Activated CD4-positive, alpha-beta memory T cell treated with anti-CD3 and anti-CD28 coated beads, Interleukin-2, amount 10 ng/mL, durations not matched to agents 7 days and 5 days (primary cell): ENCODE measurements at regions not wholly inside any gene's neighbourhood (a gene's known extent, or its start where the extent isn't known, plus 50 kb on each side); places are given as distances from the start of the nearest gene placed in this dataset.

Experiments used
- CTCF ChIA-PET: fragments of 350-600 bp; sonication (Branson Sonifier 250); formaldehyde crosslinking; loops from one replicate; lab custom pipeline; 2021; ENCODE audit warnings: antibody characterized with exemption, inconsistent platforms; lab: Charles Lee
- POLR2A ChIA-PET: fragments of 350-600 bp; sonication (Branson Sonifier 250); formaldehyde crosslinking; loops from one replicate; lab custom pipeline; 2021; ENCODE audit warnings: antibody characterized with exemption; lab: Charles Lee
- DNase-seq: peaks from one replicate; pipeline ENCODE4 v3.0.0-alpha.2; 2020
- H3K27ac Mint-ChIP-seq: one replicate; pipeline ENCODE4 v1.8.0; 2021; ENCODE audit warnings: mild to moderate bottlenecking, mixed read lengths
- H3K27me3 Mint-ChIP-seq: one replicate; pipeline ENCODE4 v1.8.0; 2021; ENCODE audit warnings: mixed read lengths
- H3K36me3 Mint-ChIP-seq: one replicate; pipeline ENCODE4 v1.8.0; 2021; ENCODE audit warnings: low read depth, mixed read lengths
- H3K4me1 Mint-ChIP-seq: one replicate; pipeline ENCODE4 v1.8.0; 2021; ENCODE audit warnings: mixed read lengths
- H3K4me3 Mint-ChIP-seq: one replicate; pipeline ENCODE4 v1.8.0; 2021; ENCODE audit warnings: mild to moderate bottlenecking, mixed read lengths
- H3K9me3 Mint-ChIP-seq: one replicate; pipeline ENCODE4 v1.8.0; 2021; ENCODE audit warnings: mixed read lengths

DNA sequence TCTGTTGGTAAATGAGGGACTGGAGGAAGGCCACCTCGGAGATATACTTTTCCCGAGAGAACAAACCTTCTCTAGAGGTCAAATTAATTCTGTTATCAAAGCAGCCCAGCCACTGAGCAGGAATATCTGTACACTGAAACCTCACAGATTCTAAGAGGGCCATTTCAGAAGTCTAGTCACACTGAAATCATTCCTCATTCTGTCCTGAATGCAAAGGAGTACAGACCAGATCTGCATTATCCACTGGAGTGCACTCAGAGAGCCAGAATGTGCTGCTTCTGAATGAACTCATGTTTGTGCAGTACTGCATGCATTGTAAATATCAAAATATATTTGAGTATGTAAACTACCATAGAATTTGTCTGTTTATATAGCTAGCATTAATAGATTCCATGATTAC, 278.3 kb upstream of the FSTL5 start:
- Mint-ChIP-seq H3K4me3 (no peak overlapping the region), H3K4me1 (no peaks in the 10 kb centered on the region), H3K9me3 (no peaks in the 10 kb centered on the region), H3K27ac (no peak overlapping the region), H3K36me3 (no peaks in the 10 kb centered on the region), H3K27me3 (no peaks in the 10 kb centered on the region)
- CTCF ChIA-PET: no interaction called here
- no peak for DNase-seq
- POLR2A ChIA-PET: no interaction called here

DNA sequence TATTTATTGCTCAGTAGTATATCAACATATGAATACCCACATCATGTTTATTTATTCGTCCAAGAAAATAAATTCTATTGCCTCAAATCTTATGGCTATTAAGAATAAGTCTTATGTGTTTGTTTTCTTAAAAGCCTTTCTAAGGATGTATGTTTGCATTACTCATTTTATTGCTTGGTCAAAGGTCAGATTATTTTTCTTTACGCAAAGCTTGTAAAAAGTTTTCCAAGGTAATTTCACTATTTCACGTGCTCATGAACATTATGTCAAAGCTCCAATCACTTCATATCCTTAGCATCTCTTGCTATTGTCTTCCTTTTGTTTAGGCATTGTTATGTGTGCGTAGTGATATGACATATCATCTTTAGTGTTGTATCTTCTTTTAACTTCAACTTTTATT, 258.5 kb upstream of the FSTL5 start:
- no peak overlapping the region for H3K27ac Mint-ChIP-seq
- no peak overlapping the region for H3K4me3 Mint-ChIP-seq
- H3K9me3 Mint-ChIP-seq: peaks cover 4% of the 10 kb centered on the region
- CTCF ChIA-PET: no interaction called here
- H3K27me3 Mint-ChIP-seq: no peaks in the 10 kb centered on the region
- POLR2A ChIA-PET: no interaction called here
- DNase-seq: no peak
- no peaks in the 10 kb centered on the region for H3K4me1 Mint-ChIP-seq
- no peaks in the 10 kb centered on the region for H3K36me3 Mint-ChIP-seq

DNA sequence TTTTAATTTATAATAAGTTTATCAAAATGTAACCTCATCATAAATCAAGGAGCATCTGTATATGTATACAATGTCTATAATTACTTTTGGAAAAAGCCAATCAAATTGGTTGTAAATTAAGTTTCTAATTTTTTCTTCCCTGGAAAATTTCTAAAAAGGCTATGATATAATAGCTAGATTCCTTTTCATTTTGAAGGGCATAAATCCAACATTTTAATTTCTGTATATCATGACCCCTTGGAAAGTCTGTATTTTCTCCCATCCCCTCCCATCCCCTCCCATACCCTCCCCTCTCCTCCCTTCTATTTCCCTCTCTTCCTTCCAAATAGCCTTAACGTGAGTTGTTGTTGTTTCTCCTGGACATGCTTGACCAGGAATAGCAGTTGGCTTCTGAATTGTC, 247.1 kb upstream of the FSTL5 start:
- H3K36me3 Mint-ChIP-seq: no peaks in the 10 kb centered on the region
- no peak overlapping the region for H3K4me3 Mint-ChIP-seq
- H3K27me3 Mint-ChIP-seq: no peaks in the 10 kb centered on the region
- H3K4me1 Mint-ChIP-seq: no peaks in the 10 kb centered on the region
- no peak for DNase-seq
- H3K9me3 Mint-ChIP-seq: no peaks in the 10 kb centered on the region
- CTCF ChIA-PET: no interaction called here
- H3K27ac Mint-ChIP-seq: no peak overlapping the region
- POLR2A ChIA-PET: no interaction called here

DNA sequence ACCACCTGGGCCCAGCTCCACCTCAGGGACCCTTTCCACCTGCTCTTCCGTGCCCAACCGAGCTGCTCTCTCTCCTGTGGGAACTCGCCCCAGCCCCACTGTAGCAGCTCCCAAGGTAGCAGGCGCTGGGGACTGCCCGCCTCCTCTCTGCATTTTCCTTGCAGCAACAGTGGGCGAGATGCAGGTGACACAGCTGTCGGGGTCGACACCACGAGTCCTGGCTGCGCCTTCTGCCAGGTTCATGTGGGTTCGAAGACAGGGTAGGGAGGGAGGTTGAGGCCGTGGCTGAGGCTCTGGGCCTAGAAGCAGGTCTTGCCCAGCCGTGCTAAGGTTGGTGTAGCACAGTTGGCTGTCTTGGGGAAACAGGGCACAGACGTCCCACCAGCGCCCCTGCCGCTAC, 245.2 kb upstream of the FSTL5 start:
- CTCF ChIA-PET: no interaction called here
- no peaks in the 10 kb centered on the region for H3K36me3 Mint-ChIP-seq
- H3K9me3 Mint-ChIP-seq: no peaks in the 10 kb centered on the region
- H3K27ac Mint-ChIP-seq: no peak overlapping the region
- POLR2A ChIA-PET: no interaction called here
- no peak for DNase-seq
- H3K4me1 Mint-ChIP-seq: no peaks in the 10 kb centered on the region
- H3K4me3 Mint-ChIP-seq: no peak overlapping the region
- H3K27me3 Mint-ChIP-seq: no peaks in the 10 kb centered on the region

DNA sequence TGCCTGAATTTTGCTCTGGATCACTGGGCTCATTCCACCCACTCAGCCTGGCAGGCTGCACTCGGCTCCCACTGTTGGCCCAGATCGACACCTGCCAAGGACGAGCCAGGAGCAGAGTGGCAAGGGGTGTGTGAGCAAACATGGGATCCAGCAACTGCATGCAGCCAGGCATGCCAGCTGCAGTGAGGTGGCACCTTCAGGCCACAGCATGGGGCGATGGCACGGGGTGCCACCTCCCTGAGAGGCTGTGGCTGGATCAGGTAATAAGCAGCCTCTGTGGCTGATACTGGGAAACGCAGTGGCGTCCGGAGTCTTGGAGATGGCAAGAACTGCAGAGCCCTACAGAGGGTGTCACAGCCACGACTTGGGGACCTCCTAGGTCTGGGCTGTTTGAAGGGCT, 244.5 kb upstream of the FSTL5 start:
- H3K4me3 Mint-ChIP-seq: no peak overlapping the region

DNA sequence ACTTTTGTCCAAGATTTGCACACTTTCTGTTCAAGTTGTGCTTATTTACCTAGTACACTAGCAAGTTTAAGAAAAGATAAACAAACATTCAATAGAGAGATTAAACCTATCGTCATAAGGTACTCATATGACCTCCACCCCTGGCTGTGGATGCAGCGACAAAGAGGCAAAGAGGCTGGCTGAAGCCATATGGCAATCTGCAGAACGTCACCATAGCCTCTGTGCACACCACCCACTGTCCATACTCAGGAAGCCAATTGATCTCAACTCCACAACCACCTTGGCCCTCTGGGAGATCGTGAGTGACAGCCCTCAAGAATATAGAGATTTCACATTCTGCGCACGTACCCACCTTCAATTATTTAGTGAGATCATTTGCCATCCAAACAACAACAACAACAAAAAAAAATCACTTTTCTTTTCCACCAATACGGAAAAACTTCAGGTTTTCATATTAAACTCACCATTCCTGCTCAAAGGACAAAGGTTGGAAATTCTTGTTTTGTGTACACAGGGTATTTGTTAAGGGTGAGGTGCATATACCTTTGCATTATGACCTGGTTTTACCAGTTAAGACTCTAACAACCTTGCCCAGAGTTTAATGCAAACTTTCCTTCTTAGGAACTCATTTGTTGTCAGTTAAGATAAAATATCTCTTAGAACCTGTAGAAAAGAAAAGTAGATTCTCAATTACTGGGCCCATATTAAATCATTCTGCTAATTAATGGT, 243.0 kb upstream of the FSTL5 start:
- H3K9me3 Mint-ChIP-seq: no peaks in the 10 kb centered on the region
- no peak for DNase-seq
- ChIA-PET POLR2A (no interaction called here), CTCF (no interaction called here)
- H3K27me3 Mint-ChIP-seq: no peaks in the 10 kb centered on the region
- no peaks in the 10 kb centered on the region for H3K36me3 Mint-ChIP-seq
- H3K27ac Mint-ChIP-seq: no peak overlapping the region
- no peak overlapping the region for H3K4me3 Mint-ChIP-seq
- no peaks in the 10 kb centered on the region for H3K4me1 Mint-ChIP-seq

More for the DNA sequence above, 244.5 kb upstream of the FSTL5 start:
- DNase-seq: no peak
- ChIA-PET POLR2A (no interaction called here), CTCF (no interaction called here)
- no peaks in the 10 kb centered on the region for H3K9me3 Mint-ChIP-seq
- no peak overlapping the region for H3K27ac Mint-ChIP-seq
- H3K4me1 Mint-ChIP-seq: no peaks in the 10 kb centered on the region
- no peaks in the 10 kb centered on the region for H3K27me3 Mint-ChIP-seq
- no peaks in the 10 kb centered on the region for H3K36me3 Mint-ChIP-seq

DNA sequence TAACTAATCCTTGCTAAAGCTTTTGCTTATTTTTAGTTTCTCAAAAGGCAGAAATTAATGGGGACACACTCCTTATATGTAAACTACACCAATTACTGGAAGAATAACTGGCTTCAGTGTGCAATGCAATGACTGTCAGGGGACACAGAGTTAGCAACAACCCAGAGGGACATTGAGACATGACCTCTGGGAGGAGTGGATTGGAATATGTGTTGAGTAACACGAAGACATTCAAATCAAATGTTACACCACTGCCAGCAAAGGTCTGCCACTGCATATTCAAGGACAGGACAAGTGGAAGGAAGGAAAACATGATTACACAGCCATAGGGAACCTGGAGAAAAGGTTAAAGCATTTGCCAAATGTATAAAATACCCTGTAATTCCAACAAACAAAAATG, 240.1 kb upstream of the FSTL5 start:
- no peaks in the 10 kb centered on the region for H3K36me3 Mint-ChIP-seq
- H3K4me3 Mint-ChIP-seq: no peak overlapping the region
- H3K9me3 Mint-ChIP-seq: no peaks in the 10 kb centered on the region
- H3K27me3 Mint-ChIP-seq: no peaks in the 10 kb centered on the region
- no peak overlapping the region for H3K27ac Mint-ChIP-seq
- H3K4me1 Mint-ChIP-seq: no peaks in the 10 kb centered on the region
- DNase-seq: no peak
- POLR2A ChIA-PET: no interaction called here
- CTCF ChIA-PET: no interaction called here

DNA sequence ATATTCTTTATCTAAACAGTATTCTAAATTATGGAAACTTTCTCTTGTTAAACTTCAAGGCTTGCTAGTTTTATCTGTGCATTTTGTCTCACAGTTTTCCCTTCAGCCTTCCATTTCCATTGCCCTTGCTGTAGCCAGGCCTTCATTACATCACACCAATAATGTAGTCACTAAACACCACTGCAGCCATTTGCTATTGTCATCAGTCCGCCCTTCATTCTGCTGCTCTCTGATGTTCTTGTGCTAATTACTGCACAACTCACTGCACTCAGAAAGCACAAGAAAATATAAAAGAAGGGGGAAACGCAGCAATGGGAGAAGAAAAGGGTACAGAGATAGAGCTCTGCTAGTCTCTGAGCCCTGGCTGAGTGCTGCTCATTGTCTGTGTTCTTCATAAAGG, 239.6 kb upstream of the FSTL5 start:
- H3K4me1 Mint-ChIP-seq: no peaks in the 10 kb centered on the region
- POLR2A ChIA-PET: no interaction called here
- H3K36me3 Mint-ChIP-seq: no peaks in the 10 kb centered on the region
- DNase-seq: no peak
- CTCF ChIA-PET: no interaction called here
- no peaks in the 10 kb centered on the region for H3K27me3 Mint-ChIP-seq
- no peak overlapping the region for H3K4me3 Mint-ChIP-seq
- no peak overlapping the region for H3K27ac Mint-ChIP-seq
- no peaks in the 10 kb centered on the region for H3K9me3 Mint-ChIP-seq

DNA sequence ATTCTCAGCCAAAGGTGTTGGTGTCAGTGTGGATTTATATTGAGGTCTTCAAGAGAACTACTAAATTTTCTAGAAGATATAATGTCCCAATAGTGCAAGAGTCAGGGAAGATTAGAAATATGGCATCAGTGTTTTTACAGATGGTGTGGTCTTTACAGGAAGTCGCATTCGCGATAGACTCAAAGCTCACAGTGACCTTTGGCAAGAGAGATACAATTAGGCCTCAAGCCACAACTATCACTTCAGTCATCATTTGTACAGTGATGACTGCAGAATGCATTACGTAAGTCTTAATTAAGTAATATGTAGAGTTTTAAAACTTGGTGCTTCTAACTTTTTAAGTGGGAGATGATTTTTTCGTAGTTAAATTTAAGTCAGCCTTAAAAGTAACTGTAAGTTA, 237.2 kb upstream of the FSTL5 start:
- H3K4me3 Mint-ChIP-seq: no peak overlapping the region
- ChIA-PET CTCF (no interaction called here), POLR2A (no interaction called here)
- H3K27ac Mint-ChIP-seq: no peak overlapping the region
- H3K4me1 Mint-ChIP-seq: no peaks in the 10 kb centered on the region
- H3K9me3 Mint-ChIP-seq: no peaks in the 10 kb centered on the region
- DNase-seq: no peak
- no peaks in the 10 kb centered on the region for H3K27me3 Mint-ChIP-seq
- H3K36me3 Mint-ChIP-seq: no peaks in the 10 kb centered on the region

DNA sequence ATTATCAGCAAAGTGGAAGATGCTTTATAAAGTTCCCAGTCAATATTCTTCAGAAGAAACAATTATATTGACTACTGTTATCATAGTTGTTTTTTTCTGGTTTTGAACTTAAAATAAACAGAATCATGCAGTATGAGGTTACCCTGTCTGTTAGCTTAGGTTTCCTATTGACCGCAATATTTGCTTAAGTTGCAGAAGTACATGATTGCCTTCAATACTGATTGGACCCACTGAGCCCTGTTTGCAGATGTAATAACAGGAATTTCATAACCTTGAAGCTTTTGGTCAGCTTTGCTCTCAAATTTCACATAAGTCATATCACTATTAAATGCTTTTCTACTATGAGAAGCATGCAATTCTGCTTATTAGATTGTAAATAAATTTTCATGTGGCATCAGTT, 229.1 kb upstream of the FSTL5 start:
- H3K27ac Mint-ChIP-seq: no peak overlapping the region
- no peak for DNase-seq
- CTCF ChIA-PET: no interaction called here
- no peaks in the 10 kb centered on the region for H3K27me3 Mint-ChIP-seq
- H3K36me3 Mint-ChIP-seq: no peaks in the 10 kb centered on the region
- H3K4me3 Mint-ChIP-seq: no peak overlapping the region
- no peaks in the 10 kb centered on the region for H3K9me3 Mint-ChIP-seq
- H3K4me1 Mint-ChIP-seq: no peaks in the 10 kb centered on the region
- POLR2A ChIA-PET: no interaction called here

DNA sequence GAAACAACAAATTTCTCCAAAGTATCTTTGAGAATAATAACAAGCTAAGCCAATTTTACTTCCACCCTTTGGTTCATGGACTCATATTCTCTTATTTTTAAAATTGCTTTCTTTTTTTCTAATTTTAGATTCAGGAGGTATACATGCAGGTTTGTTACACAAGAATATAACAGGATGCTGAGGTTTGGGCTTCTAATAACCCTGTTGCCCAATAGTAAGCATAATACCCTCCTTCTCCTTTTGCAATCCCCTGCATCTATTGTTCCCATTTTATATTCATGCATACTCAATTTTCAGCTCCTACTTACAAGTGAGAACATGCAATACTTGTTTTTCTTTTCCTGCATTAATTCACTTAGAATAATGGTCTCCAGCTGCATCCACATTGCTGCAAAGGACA, 202.3 kb upstream of the FSTL5 start:
- H3K9me3 Mint-ChIP-seq: no peaks in the 10 kb centered on the region
- no peak for DNase-seq
- CTCF ChIA-PET: no interaction called here

DNA sequence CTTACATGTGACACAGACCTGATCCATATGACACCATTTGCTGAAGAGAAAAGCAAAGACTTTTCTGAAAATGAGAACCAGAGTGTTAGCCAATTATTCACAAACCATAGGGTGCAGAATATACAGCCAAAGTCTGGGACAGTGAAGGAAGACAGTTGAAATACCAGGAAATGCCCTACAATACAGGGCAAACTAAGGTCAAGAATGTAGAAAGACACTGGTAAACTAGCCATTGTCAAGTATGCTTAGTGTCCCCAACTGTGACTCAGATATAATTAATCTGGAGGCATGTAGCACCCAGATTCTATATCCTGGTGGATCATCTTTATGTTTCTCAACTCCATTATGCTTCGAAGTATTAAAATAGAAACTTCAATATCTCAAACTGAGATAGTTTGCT, 200.9 kb upstream of the FSTL5 start:
- Mint-ChIP-seq H3K4me1 (no peaks in the 10 kb centered on the region), H3K27ac (no peak overlapping the region), H3K36me3 (no peaks in the 10 kb centered on the region), H3K27me3 (no peaks in the 10 kb centered on the region), H3K9me3 (no peaks in the 10 kb centered on the region), H3K4me3 (no peak overlapping the region)
- POLR2A ChIA-PET: no interaction called here
- CTCF ChIA-PET: no interaction called here
- DNase-seq: no peak

More for the DNA sequence above, 202.3 kb upstream of the FSTL5 start:
- no peak overlapping the region for H3K27ac Mint-ChIP-seq
- no peaks in the 10 kb centered on the region for H3K4me1 Mint-ChIP-seq
- H3K4me3 Mint-ChIP-seq: no peak overlapping the region
- H3K27me3 Mint-ChIP-seq: no peaks in the 10 kb centered on the region
- no peaks in the 10 kb centered on the region for H3K36me3 Mint-ChIP-seq
- POLR2A ChIA-PET: no interaction called here

DNA sequence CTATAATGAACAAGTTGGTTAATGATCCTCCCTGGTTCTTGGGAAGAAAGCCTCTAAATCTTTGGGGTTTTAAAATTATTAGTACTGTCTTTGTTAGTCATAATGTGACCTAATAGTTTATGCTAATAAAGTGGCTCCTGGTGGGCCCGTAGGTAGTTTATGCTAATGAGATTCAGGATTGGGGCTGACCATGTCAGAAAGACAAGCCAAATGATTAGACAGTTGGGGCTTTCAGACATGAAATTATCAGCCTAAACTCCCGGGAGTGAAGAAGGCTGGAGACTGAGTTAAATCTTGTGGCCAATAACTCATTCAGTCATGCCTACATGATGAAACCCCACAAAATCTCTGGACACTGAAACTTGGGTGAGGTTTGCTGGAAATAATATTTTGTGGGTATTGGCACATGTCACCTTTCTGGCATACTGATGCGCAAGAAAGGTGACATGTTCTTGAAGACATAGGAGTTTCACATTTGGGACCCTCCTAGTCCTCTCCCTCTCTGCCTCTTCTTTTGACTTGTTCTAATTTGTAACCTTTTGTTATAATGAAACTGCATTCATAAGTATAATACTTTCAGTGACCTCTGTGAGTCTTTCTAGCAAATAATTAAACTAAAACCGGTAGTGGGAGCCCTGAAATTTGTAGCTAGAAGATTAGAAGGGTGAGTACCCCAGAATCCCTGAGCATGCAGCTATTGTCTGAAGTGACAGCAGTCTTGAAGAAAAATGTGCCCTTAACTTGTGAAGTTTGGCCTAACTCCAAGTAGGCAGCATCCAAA, 196.8 kb upstream of the FSTL5 start:
- no peaks in the 10 kb centered on the region for H3K4me1 Mint-ChIP-seq
- ChIA-PET POLR2A (no interaction called here), CTCF (no interaction called here)
- DNase-seq: no peak
- no peak overlapping the region for H3K4me3 Mint-ChIP-seq
- no peak overlapping the region for H3K27ac Mint-ChIP-seq
- no peaks in the 10 kb centered on the region for H3K27me3 Mint-ChIP-seq
- H3K9me3 Mint-ChIP-seq: no peaks in the 10 kb centered on the region
- H3K36me3 Mint-ChIP-seq: no peaks in the 10 kb centered on the region

DNA sequence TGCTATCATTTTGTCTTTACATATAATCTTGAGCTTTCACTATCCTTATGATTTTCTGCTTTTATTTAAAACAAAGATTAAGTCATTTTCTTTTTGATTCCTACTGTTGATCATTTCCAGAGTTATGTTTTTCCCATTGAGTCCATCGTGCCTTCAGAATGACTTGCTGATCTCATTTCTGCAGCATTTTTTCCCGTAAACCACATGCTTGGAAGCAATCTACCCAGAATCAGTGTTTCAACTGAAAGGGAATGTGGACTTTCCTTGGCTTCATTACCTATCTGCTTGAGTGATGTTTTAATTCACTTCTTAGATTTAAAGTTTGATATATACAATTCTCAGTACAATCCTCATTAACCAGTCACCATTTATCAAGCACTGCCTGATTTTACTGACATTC, 192.4 kb upstream of the FSTL5 start:
- no peak overlapping the region for H3K4me3 Mint-ChIP-seq
- no peak for DNase-seq
- H3K4me1 Mint-ChIP-seq: no peaks in the 10 kb centered on the region
- no peak overlapping the region for H3K27ac Mint-ChIP-seq
- ChIA-PET POLR2A (no interaction called here), CTCF (no interaction called here)
- no peaks in the 10 kb centered on the region for H3K27me3 Mint-ChIP-seq
- no peaks in the 10 kb centered on the region for H3K36me3 Mint-ChIP-seq
- no peaks in the 10 kb centered on the region for H3K9me3 Mint-ChIP-seq
